Erythroblast (primary cell): ENCODE measurements at regions not wholly inside any gene's neighbourhood (a gene's known extent, or its start where the extent isn't known, plus 50 kb on each side); places are given as distances from the start of the nearest gene placed in this dataset.

Experiments
- GATA1 ChIP-seq: IDR thresholded peaks from 2 replicates; pipeline ENCODE4 v1.6.1; 2011; ENCODE audit warnings: low read depth, mild to moderate bottlenecking, control low read depth, low read length, moderate library complexity
- POLR2A ChIP-seq: IDR thresholded peaks from 2 replicates; pipeline ENCODE4 v1.6.1; 2011; ENCODE audit warnings: mild to moderate bottlenecking, low read length

DNA sequence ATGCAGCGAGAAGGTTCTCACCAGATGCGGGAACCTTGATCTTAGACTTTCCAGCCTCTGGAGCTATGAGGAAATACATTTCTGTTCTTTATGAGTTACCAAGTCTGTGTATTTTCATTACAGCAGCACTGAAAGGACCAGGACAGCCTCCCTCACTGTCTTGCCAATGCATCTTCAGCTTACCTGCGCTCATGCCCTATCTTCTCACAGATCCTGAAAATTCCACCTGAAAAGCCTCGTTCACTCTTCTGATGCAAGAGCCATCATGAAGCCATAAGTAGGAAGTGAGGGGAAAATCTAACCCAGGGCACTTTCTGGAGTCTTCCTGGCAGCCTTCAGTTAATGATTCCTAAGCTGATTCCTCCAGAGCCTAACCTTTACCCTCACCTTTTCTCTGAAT is 194.0 kb downstream of the SALL1 start:
- TF ChIP-seq POLR2A (no peak), GATA1 (no peak)
